AG08396 (cell line): ENCODE measurements at regions not wholly inside any gene's neighbourhood (a gene's known extent, or its start where the extent isn't known, plus 50 kb on each side); places are given as distances from the start of the nearest gene placed in this dataset.
A peak's percentile ranks its signal among the peaks of the same experiment; 100 is the strongest.

Experiments used
- DNase-seq: peaks from one replicate; pipeline ENCODE4 v3.0.0; 2012; ENCODE audit warnings: low spot score, mixed read lengths

DNA sequence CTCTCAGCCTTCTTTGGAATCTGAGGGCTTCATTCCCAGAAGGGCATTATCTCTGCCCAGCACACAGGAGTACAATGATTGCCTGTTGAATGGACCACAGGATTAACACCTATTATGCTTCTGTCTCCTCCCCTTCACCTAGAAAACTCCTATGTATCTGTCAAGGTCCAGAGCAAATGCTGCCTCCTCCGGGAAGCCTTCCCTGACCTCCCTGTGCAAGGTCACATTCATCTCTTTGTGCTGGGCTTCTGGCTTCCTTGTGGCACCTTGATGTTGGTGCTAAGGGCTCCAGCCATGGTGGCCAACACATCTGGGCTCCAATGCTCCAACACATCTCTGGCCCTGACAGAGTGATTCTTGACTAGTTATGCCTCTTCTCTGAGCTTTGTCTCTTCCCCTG lies 49.9 kb upstream of the ATP2B2 start:
- DNase-seq = no peak

DNA sequence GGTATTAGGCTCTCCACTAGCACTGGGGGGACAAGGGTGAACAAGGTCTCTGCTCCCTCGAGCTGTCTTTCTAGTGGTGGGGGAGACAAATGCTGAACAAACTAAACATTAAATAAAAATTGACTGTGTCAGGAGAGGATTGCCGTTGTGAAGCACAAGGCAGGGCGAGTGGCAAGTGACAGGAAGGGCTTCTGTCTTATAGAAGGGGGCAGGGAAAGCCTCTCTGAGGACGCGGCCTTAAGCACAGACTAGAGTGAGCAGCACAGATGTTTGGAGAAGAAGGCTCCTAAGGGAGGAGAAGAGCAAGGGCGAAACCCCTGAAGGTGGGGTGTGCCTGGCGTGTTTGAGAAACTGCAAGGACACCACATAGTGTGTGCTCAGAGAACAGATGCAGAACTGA lies 50.9 kb upstream of the ATP2B2 start:
- no peak for DNase-seq

DNA sequence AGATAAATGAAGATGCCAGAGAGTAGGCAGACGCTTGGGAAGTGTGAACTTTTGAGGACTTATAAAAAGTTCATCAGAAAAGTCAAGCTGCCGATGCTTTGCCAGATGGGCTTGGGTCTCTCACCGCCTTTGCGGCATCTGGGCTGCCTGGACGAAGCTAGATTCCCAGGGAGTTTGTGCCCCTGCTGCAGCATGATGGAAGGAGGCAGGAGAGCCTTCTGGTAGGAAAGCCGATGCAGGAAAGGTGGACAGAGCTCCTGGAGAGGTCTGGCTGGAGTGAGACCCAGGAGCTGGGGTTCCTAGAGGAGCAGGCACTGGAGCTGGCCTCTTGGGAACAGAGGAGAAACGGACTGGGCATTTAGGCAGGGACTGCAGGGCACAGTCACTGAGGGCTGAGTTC lies 51.9 kb upstream of the ATP2B2 start:
- no peak for DNase-seq

DNA sequence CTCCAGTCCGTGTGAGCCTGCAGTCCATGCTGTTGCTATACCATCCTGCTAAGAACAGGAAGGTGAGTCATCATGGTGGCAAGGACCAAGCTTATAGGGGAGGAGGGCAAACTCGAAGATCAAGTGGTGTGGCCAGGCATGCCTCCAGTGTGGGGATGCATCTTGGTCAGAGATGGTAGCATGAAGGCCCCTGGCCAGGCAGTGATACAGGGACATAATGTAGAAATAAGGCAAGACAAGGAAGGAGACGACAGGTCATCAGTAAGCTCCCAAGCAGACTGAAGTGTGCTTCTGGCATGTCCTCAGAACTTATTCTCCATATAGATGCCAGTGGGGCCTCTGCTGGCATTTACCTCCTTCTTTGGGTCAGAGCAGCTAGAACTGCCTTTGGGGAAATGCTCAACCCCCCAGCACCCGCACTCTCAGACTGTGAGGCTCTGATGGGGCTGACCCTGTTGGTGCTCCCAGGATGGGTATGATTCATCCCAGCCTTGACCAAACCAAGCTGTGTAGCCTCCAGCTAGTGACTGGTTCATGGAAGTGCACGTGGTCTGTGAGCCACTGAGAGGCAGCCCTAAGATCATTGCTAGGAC lies 52.5 kb upstream of the ATP2B2 start:
- DNase-seq = peak; percentile 32

DNA sequence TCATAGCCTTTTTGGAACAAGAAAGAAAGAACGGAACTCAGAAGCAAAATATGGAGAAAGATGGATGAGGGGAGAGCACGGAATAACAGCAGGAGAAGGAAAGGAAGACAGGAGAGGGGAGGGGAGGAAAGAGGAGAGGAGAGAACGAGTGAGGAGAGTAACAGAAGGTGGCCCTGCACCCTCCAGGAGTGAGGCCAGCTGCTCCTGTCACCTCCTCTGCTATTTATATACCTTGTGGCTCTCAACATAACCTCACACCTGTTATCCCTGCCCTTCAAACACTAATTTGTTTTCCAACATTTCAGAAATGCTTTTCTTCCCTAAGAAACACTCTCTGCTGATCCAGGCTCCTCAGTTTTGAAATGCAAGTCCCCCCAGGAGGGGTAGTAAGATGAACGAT lies 53.4 kb upstream of the ATP2B2 start:
- no peak for DNase-seq

DNA sequence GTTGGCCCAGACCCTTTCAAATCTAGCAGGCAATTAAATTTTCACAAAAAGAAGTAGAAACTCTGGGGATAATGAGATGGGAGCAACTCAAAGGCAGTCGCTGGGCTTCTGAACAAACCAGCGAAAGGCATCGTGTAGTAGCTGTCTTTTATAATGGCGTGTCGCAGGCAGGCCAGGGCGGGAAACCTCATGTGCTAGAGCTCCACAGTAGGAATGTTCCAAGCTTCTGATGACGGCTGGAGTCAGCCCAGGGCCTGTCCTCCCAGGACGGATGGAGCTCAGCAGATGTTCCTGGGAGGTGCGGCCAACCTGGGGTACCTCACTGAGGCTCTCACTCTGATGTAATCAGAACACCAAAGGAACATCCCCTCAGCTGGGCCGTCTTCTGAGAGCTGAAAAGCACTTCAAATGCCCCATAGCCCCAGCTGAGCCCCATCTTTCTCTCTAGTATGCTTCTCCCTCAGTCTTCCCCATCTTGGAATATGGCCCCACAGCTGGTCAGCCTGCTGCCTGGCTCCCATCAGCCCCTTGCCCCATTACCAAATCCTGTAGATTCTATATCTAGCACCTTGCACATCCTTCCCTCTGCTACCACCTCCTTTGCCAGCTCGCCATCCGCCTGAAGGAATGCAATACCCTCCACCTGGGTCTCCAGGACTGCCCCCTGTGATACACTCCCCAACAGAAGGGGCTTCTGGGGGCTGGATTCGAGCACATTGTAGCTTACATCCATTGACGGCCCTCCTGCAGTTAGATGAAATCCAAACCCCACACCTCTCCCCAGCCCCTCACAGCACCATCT lies 54.9 kb upstream of the ATP2B2 start:
- DNase-seq = no peak

DNA sequence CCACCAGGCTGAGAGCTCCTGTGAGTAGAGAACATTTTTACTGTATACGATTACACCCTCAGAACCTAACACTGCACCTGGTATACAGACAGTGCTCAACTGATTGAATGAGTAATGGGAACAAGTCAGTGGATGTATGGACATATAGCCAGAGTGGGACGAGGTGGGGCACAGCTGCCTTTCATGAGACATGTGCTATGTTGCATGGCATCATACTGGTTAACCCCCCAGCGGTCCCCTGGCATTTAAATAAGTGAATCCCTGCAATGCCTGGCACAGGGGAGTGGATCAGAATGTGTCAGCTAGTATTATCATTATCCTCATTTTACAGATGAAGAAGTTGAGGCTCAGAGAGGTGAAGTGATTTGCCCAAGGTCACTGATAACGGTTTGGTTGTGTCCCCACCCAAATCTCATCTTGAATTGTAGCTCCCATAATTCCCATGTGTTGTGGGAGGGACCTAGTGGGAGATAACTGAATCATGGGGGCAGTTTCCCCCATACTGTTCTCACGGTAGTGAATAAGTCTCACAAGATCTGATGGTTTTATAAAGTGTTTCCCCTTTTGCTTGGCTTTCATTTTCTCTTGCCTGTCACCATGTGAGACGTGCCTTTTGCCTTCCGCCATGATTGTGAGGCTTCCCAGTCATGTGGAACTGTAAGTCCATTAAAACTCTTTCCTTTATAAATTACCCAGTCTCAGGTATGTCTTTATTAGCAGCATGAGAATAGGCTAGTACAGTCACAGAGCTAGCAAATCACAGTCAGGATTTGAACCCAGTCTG lies 56.0 kb upstream of the ATP2B2 start:
- no peak for DNase-seq

DNA sequence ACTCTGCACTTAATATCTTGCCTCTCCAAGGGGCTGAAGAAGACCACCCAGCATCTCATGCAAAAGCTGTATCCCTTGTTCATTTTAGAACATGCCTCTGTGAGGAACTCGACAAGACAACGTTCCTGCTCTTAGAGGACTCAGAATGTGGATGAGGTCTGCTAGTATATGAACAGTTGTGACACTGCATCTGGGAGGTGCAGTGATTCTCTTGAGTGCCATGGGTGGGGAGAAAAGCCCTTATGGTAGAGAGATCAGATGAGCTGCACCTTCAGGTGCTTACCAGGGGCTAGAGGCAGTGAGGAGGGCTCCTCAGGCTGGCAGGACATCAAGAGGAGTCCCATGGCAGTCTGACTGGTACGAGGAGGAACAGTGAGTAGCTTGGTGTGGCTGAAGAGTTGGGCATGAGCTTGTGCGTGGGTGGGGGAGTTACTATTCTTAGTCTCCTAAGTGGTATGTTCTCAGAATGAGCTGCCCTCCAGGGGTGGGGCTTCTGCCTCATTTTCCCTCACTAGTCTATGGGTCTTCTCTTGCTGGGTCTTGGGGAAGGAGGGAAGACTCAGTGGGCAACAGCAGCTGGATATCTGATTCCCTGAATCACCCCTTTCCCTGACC lies 56.7 kb upstream of the ATP2B2 start:
- DNase-seq = no peak

GRCh38 chr3:10563396-10563795 lies 58.0 kb upstream of the ATP2B2 start:
- no peak for DNase-seq

DNA sequence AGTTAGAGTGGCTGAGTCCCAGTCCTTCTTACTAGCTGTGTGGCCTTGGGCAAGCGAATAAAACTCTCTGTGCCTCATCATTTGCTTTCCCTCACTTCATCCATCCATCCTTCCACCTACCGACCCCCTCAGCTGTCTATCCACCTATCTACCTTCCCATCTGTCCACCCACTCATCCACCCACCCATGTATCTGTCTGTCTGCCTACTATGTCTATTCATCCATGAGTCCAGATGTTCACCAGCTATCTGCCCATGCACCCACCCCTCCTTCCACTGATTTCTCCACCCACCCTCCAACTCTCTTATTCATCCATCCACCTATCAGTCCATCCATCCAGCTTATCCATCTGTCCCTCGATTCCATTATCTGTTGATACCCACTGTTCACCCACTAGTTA lies 60.4 kb upstream of the ATP2B2 start:
- no peak for DNase-seq

- no peak for DNase-seq
Measured at GRCh38 chr3:10566451-10566850, 61.1 kb upstream of the ATP2B2 start.

GRCh38 chr3:10568549-10568948 lies 63.2 kb upstream of the ATP2B2 start:
- DNase-seq = no peak

DNA sequence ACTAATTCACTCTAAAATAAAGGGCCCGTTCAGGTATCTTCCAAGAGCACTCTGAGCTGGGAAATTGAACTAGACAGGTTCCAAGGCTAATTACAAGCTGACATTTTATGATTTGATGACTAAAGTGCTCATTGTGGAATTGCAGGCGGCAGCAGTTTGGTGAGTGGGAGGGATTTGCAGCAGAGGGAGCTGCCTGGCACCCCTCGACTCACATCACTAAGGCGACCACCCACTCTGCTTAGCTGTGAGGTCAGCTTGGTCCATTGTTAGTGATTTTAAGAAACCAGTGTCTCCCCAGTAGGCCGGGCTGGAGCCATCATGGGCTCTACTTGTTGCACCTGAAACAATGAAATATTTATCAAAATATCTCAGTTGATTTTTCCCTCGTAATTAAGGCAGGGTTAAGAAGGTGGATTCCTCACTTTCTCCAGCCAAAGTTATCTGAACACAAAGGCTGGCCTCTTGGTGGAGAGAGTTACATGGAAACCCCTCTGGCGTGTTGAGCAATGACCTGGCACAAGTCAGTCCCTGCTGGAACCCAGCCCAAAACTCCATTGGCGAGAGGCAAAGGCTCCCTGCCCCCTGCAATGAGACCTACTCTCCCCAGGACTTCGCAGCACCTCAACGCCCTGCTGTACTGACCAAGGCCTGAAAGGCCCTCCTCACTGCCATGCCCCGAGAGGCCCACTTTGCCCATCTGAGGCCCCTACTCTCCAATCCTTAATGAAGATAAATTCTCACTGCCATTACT lies 65.0 kb upstream of the ATP2B2 start:
- no peak for DNase-seq

GRCh38 chr3:10574101-10574620 lies 68.8 kb upstream of the ATP2B2 start:
- no peak for DNase-seq

GRCh38 chr3:10575601-10576160 lies 70.3 kb upstream of the ATP2B2 start:
- DNase-seq = no peak

- DNase-seq = no peak
Measured at GRCh38 chr3:10577486-10577885, 72.1 kb upstream of the ATP2B2 start.

DNA sequence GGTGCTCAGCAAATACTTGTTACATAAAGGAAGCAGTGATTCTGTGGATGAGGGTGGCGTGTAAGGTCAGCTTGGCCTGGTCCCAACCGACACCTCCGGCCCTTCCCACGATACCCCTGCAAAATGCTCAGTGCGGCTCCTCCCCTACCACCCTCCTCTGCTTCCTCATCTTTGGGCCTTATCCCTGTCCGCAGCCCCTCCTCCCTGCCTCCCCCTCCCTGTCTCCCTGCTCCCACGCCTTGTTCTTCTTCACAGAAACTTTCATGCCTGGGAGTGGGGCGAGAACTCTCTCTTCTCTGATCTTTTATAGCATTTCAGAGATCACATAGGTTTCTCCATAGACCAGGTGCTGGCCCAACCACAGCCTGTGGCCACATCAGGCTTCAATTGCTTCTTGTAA lies 75.0 kb upstream of the ATP2B2 start:
- no peak for DNase-seq

- DNase-seq = no peak
Measured at GRCh38 chr3:10581251-10581650, 75.9 kb upstream of the ATP2B2 start.

DNA sequence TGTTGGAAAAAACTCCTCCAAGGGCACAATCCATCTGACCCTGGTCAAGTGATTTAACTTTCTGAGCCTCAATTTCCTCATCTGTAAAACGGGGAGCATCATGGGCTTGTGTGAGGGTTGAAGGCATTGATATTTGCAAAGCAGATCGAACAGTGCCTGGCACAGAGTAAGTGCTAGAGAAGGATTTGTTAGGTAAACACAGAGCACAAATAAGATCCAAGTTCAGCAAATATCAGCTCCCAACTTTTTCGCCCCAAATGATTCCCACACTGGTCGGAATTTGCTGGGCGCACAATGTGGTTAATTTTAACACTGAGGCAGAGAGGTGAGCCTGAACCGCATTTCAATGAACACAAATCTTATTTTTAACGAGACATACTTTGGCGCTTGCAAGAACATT lies 76.3 kb upstream of the ATP2B2 start:
- no peak for DNase-seq

GRCh38 chr3:10582733-10583132 lies 77.3 kb upstream of the ATP2B2 start:
- no peak for DNase-seq
